Choroid plexus epithelial cell (primary cell): ENCODE measurements at regions not wholly inside any gene's neighbourhood (a gene's known extent, or its start where the extent isn't known, plus 50 kb on each side); places are given as distances from the start of the nearest gene placed in this dataset.

ENCODE experiments used
- DNase-seq: peaks from one replicate; pipeline ENCODE4 v3.0.0-alpha.2; 2010; ENCODE audit warnings: low read depth
- H3K4me3 ChIP-seq: 2 replicates; pipeline ENCODE4 v1.5.1; 2011; ENCODE audit warnings: low read depth, mild to moderate bottlenecking, control low read depth, low read length, moderate library complexity
- TF ChIP-seq, protein P1 (sequence below): conservative IDR thresholded peaks from 2 replicates; pipeline ENCODE4 v1.5.1; 2011; ENCODE audit warnings: low read depth, mild to moderate bottlenecking, control low read depth, inconsistent platforms, low read length, moderate library complexity

DNA sequence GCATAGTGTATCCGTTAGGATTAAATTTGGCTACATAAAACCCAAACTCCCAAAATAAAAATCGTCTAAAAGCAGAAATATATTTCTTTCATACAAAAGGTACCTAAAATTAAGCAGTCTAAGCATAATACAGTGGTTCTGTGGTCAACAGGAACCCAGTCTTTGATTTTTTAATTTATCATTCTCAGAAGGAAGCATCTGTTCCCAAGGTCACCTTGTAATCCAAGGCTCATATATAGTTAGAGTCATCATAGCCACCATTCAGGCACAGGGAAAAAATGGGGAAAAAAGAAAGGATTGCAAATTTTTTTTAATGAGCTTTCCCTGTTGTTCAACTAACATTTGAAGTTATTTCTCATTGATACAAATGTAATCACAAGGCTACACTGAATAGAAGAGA, 983.2 kb downstream of the PLOD2 start:
- H3K4me3 ChIP-seq, result no peak overlapping the region
- TF ChIP-seq, protein P1, sequence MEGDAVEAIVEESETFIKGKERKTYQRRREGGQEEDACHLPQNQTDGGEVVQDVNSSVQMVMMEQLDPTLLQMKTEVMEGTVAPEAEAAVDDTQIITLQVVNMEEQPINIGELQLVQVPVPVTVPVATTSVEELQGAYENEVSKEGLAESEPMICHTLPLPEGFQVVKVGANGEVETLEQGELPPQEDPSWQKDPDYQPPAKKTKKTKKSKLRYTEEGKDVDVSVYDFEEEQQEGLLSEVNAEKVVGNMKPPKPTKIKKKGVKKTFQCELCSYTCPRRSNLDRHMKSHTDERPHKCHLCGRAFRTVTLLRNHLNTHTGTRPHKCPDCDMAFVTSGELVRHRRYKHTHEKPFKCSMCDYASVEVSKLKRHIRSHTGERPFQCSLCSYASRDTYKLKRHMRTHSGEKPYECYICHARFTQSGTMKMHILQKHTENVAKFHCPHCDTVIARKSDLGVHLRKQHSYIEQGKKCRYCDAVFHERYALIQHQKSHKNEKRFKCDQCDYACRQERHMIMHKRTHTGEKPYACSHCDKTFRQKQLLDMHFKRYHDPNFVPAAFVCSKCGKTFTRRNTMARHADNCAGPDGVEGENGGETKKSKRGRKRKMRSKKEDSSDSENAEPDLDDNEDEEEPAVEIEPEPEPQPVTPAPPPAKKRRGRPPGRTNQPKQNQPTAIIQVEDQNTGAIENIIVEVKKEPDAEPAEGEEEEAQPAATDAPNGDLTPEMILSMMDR, result no peak
- DNase-seq, result no peak

DNA sequence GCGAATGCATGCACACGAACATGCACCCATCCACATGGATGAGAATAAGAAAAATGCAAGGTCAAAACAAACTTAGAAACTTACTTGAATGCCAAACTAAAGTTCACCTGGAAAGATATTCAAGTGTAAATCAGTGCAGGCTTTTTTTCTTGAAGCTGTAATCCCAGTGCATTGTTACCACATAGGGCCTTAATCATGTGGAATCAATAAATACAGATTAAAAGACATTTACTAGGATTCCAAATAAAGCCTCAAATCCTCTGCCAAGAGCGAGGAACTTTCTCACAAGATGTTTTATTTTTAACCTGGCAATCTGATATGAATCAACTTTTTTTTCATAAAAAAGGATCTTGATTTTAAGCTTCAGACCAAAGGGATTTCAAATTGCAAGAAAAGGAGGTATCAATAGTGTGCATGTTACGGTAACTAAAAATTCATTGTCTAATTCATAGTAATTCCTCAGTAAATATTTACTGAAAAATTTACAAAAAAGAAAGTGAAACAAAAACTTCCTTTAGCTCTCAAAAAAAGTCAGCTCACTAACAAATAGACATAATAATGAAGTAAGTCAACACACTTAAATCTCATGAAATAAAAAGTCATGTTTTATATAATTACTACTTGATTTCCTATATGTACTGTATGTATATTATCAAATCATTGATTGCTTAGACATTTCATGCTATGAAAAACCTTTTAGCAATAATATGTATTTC, 978.6 kb downstream of the PLOD2 start:
- H3K4me3 ChIP-seq, result peak overlapping the region; percentile 27
- DNase-seq, result no peak
- TF ChIP-seq, protein P1, result no peak

DNA sequence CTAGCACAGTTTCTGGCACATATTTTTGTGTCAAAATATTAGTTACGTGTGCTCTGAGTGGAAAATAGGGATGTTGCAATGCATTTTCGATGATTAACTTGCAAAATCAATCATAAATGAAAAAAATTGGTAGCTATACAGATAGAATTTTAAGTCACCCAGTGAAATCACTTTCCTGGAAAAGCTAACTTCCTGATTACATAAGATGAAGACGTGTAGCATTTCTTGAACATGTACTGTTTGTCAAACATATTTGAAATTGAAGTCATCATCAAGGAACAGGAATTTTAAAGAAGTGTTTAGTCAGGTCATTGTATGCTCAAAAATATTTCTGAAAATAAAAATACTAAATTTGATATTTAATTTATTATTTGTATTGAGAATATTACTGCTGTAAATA, 977.7 kb downstream of the PLOD2 start:
- peak; percentile 70 for DNase-seq
- TF ChIP-seq, protein P1, result no peak
- H3K4me3 ChIP-seq, result no peak overlapping the region

DNA sequence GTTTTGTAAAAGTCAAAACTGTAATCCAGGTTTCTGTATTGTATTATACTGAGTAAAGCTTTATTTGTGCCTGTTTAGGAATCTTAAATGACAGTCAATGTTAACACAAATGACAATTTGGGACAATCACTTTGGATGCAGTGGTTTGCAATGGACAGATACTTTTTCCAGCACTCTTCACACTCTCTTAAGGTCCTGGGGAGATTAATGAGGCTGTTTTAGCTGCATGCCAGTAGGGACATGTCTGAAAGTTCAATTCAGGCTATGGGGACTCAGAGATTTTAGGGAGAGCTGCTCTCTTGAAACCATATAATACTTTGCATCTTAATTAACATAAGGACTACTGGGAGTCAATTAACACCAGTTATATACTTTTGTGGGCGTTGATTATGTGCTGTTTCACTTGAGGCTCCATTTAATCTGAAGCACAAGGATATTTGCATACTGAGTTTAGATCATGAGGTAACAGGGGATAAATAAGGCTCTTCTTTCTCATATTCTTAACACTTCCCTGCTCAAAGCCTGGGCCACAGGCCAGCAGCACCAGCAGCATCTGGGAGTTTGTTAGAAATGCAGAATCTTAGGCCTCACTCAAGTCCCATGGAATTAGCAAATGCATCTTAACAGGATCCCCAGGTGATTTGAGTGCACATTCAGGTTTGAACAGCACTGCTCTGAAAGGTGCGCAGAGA, 972.8 kb downstream of the PLOD2 start:
- TF ChIP-seq, protein P1, result no peak
- no peak for DNase-seq

DNA sequence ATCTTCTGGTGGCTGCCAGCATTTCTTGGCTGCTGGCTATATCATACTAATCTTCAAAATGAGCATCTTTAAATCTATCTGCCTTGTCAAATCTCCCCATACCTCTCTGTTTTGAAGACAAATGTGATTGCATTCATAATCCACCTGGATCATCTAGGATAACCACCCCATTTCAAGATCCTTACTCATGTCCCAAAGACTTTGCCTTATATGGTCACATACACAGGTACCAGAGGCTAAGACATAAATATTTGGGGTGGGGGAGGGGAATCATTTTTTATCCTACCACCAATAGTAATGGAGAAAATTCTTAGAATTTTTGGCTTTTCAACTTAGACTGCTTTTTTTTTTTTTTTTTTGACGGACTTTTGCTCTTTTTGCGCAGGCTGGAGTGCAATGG, 970.8 kb downstream of the PLOD2 start:
- DNase-seq, result no peak
- TF ChIP-seq, protein P1, result no peak
- no peak overlapping the region for H3K4me3 ChIP-seq

More for the DNA sequence above, 972.8 kb downstream of the PLOD2 start:
- H3K4me3 ChIP-seq, result no peak overlapping the region

DNA sequence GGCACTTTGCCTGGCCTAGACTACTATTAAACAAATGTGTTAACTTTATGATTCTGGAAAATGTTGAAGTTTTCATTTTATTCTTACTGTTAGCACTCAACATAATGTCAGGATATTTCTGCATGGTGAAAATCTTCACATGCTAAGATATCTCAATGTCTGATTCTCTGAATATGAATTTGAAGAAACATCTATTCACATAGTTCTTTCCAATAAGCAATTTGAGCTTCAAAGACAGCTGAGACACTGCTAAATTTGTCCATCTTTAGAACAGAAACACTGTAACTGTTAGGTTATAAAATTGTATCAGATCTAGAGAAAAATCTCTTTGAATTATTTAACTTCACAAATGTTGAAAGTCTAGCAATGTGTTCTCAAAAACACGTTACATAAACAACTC, 970.2 kb downstream of the PLOD2 start:
- H3K4me3 ChIP-seq, result no peak overlapping the region
- no peak for DNase-seq
- TF ChIP-seq, protein P1, result no peak

DNA sequence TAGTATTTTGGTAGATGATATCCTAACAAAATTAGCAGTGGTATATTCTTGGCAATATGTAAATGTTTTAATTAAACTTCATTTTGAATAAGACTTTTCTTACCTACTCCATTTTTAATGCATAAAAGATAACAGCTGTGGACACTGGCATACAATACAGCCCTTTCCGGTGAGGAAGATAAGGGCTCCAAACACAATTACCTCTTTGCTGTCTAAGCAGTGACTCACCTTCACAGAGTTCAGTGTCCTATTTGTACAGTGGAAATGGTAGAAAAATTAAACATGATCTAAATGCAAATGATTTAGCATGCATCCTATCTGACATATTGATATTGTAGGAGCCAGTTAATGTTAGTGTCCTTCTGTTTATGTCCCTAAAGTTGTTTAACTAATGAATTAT, 969.4 kb downstream of the PLOD2 start:
- TF ChIP-seq, protein P1, result no peak
- DNase-seq, result no peak
- H3K4me3 ChIP-seq, result no peak overlapping the region
